ENCODE measurements at regions not wholly inside any gene's neighbourhood (a gene's known extent, or its start where the extent isn't known, plus 50 kb on each side); places are given as distances from the start of the nearest gene placed in this dataset.
"Not testable (repeated sequence)": the region's sequence is repeated elsewhere in the genome, so short reads cannot be mapped to it uniquely, and the experiment has no call there.

GRCh38 chr18:70600225-70600925 is 311.5 kb downstream of the SOCS6 start:
- no peak for DNase-seq (ENCODE audit: low spot score)

DNA sequence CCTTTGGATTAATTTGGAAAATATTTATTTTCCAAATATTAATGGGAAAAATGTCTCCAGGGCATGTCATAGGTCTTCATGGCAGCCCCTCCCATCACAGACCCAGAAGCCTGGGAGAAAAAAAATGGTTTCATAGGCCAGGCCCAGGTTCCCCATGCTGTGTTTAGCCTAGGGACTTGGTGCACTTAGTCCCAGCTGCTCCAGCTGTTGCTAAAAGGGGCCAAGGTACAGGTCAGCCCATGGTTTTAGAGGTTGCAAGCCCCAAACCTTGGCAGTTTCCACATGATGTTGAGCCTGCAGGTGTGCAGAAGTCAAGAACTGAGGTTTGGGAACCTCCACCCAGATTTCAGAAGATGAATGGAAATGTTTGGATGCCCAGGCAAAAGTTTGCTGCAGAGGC is 309.6 kb downstream of the SOCS6 start:
- no peak for DNase-seq (ENCODE audit: low spot score)

DNA sequence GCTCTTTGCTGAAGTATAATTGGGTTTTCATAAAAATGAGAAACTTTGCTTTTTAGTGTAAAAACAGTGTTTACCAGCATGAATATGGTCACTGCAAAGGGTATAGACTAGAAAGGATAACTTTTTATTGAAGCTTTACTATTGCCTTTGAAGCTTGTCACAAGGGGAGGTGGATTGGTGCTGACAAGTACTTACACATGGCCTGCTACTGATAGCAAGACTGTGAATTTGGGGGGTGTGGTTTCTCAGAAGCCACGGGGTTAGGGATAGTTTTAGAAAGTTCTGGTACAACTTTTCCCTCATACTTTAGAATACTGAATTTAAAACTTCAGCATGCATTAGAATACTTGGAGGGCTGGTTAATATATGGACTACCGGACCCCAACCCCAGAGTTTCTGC is 294.1 kb downstream of the SOCS6 start:
- DNase-seq (ENCODE audit: low spot score): no peak

DNA sequence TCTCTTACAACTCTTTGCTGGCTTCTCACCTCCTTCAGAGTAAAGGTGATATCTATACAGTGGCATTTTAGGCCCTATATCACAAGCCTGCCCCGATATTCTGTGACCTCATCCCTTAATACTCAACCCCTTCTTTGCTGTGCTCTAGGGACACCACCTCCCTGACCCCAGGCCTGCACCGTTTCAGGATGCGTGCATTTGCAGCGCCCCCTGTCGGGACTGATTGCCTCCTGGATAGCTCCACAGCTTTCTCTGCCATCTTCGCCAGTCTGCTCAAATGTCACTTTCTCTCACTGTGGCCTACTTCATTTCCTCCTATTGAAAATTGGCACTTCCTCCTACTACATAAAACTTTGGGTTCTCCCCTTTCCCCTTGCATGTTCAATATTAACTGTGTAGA is 289.6 kb downstream of the SOCS6 start:
- DNase-seq (ENCODE audit: low spot score): no peak

DNA sequence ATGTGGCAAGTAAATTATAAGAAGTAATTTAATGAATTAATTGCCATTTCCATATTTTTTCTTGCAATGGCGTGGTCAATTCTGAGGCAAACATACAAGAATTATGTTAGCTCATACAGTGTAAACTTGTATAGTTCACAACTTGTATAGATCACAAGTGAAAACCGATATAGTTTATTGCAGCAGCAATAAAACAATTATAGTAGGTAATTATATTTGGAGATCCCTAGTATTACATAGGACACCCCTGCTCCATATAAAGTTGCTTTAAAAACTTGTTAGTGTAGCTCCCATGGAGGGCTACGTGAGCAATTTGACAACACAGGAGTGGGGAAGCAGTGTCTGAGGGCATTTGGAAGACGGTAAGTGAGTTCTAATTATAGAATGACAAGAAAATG is 288.2 kb downstream of the SOCS6 start:
- DNase-seq (ENCODE audit: low spot score): no peak

DNA sequence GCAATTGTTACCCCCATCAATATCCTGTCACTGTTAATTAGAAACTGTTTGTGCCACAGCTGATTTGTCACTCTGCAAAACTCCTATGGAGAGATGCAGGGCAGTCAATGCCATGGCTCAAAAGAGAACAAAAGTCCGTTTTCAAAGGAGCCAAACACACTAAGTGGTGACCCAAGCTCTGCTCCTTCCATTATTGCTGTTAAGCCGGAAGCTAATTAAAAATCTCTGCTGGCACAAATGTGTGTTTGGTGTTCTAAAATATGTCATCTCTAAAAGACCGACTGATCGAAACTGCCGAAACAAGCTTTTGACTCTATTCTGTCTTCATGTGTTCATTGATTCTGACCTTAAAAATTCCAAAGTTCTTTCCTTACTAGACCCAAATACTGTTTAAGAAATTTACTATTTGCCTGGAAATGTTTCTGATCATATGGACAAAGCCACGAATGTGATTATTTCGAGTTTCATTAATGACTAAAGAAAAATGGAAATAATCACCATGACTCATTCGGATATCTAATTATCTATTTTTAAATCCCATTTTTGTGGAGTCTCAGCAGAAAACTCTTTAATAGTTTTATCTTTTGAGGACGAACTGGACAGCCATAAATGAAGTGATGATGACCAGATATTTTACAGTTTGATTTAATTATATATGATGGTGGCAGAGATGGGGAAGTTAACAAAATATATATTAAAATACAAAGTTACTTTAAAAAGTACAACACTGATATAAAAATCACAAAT is 287.6 kb downstream of the SOCS6 start:
- DNase-seq (ENCODE audit: low spot score): no peak

GRCh38 chr18:70574951-70575350 is 286.1 kb downstream of the SOCS6 start:
- not testable (repeated sequence) for DNase-seq (ENCODE audit: low spot score)

DNA sequence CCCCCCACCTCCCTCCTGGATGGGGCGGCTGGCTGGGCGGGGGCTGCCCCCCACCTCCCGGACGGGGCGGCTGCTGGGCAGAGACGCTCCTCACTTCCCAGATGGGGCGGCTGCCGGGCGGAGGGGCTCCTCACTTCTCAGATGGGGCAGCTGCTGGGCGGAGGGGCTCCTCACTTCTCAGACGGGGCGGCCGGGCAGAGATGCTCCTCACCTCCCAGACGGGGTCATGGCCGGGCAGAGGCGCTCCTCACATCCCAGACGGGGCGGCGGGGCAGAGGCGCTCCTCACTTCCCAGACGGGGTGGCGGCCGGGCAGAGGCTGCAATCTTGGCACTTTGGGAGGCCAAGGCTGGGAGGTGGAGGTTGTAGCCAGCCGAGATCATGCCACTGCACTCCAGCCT is 280.8 kb downstream of the SOCS6 start:
- DNase-seq (ENCODE audit: low spot score): not testable (repeated sequence)

DNA sequence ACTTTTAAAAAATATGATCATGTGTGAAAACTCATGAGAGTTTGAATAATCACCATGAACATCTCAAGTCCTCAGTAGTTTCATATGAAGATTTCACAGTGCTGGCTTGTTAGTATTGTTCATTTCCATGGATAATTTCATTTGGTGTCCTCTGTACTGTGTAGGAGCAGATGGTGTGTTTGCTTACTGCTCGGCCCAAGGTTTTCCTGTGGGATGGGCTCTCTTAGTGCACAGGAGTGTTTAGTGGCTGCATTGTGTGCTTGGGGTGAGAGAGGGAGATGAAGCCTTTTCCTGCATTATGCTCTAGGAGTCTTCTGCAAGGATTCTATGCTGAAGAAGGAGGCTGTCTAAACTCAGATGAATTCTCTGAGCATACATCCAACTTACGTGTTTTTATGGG is 270.6 kb downstream of the SOCS6 start:
- no peak for DNase-seq (ENCODE audit: low spot score)

- no peak for DNase-seq (ENCODE audit: low spot score)
Measured at GRCh38 chr18:70558371-70558770, 269.5 kb downstream of the SOCS6 start.

GRCh38 chr18:70554854-70555445 is 266.1 kb downstream of the SOCS6 start:
- no peak for DNase-seq (ENCODE audit: low spot score)

DNA sequence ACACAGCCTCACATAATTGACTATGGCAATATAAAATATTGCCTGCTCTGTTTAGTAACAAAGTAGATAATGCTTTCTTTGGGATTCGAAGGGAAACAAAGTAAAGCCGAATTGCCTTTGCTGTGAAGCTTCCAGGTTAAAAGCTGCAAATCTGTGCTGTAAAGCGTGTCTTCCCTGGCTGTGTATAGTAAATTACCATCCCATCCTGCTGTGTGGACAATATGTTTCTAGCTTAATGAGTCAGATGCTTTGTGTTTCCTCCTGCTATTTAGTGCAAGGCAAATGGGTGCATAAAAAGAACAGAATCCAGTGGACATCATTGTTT is 265.1 kb downstream of the SOCS6 start:
- no peak for DNase-seq (ENCODE audit: low spot score)

- no peak for DNase-seq (ENCODE audit: low spot score)
Measured at GRCh38 chr18:70553245-70553935, 264.5 kb downstream of the SOCS6 start.

- no peak for DNase-seq (ENCODE audit: low spot score)
Measured at GRCh38 chr18:70536370-70537062, 247.7 kb downstream of the SOCS6 start.

DNA sequence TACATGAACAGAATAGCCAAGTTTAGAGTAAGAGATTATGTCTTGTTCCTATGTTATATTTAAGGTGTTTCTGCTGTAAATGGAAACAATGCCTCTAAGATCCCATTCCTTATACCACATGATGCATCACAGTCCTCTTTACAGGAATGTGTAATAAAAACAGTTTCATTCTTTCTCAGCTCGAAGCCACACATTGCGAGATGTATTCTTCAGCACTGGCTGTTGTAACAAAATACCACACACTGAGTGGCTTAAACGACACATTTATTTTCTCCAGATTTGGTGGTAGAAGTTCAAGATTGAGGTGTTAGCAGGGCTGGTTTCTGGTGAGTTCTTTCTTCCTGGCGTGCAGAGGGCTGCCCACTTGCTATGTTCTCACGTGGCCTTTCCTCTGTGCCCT is 246.2 kb downstream of the SOCS6 start:
- DNase-seq (ENCODE audit: low spot score): no peak

DNA sequence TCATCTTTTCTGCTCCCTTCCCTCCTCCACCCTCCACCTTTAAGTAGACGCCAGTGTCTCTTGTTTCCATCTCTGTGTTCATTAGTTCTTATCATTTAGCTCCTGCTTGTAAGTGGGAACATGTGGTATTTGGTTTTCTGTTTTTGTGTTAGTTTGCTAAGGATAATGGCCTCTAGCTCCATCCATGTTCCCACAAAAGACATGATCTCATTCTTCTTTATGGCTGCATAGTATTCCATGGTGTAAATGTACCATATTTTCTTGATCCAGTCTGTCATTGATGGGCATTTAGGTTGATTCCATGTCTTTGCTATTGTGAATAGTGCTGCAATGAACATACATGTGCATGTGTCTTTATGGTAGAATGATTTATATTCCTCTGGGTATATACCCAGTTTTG is 236.5 kb downstream of the SOCS6 start:
- DNase-seq (ENCODE audit: low spot score): not testable (repeated sequence)

- no peak for DNase-seq (ENCODE audit: low spot score)
Measured at GRCh38 chr18:70523792-70524182, 234.9 kb downstream of the SOCS6 start.

- no peak for DNase-seq (ENCODE audit: low spot score)
Measured at GRCh38 chr18:70523035-70523791, 234.4 kb downstream of the SOCS6 start.

DNA sequence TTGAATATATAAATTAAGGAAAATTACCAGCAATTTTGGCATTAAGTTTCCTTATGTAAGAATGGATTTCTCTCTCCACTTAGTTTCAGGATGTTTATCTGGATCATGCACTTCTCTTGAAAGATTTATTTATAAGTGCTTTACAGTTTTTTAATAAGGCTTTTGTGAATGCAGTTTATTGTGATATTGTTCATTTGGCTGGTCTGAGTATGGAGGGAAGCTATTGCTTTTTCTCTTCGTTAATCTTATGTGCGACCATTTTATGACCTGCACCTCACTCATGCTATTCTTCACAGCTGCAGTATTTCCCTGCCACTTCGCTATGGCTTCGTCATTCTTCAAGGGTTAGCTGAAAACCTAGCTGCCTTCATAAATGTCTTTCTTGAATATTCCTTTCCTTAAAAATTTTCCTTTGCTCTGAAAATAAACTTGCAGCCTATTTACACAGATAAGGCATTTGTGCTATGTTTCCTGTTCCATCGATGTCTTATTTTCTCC is 233.4 kb downstream of the SOCS6 start:
- DNase-seq (ENCODE audit: low spot score): no peak

- no peak for DNase-seq (ENCODE audit: low spot score)
Measured at GRCh38 chr18:70520867-70521266, 232.0 kb downstream of the SOCS6 start.

DNA sequence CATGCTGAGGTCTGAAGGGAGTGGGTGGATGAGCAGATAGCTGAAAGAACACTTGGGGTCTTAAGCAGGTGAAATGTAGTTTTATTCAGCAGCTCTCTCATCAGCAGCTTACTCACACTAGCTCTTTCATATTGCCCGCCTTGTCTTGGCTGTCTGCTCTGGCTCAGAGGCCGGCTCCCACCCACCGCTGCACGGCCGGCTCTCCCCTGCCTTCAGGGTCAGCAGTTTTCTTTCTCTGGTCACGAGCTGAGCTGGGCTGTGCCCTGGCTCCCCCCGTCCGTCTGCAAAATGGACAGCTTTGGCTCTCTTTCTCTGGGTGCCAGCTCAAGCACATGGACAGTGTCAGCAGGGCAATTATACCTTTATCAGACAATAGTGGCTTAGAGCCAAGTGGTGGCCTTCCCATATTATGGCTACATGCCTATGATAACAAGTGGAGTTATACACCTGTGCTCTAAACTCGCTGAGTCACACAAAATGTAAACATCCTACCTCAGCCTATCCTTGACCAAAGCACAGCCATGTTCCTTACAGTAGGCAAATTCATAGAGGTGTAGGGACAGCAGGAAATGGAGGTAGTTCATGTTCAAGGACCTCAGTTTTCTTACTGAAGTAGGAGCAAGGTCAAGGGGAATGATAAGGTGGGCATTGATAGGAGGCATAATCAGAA is 224.8 kb downstream of the SOCS6 start:
- DNase-seq (ENCODE audit: low spot score): no peak

All from CD4-positive, alpha-beta T cell treated with Interleukin-2 at 100 ng/mL for 4 hours (primary cell).